K562 (cell line): ENCODE measurements at regions not wholly inside any gene's neighbourhood (a gene's known extent, or its start where the extent isn't known, plus 50 kb on each side); places are given as distances from the start of the nearest gene placed in this dataset.

Experiments used
- ATAC-seq: fragments of 200-7000 bp; cut with Tn5 transposase; 3 replicates; pipeline ENCODE4 v1.9.1; 2020; ENCODE audit warnings: moderate library complexity
- BruUV-seq: library from RNA; stranded (reverse); fragments of 400-500 nt; replicated peaks from 2 replicates; lab custom pipeline; 2021; lab: Mats Ljungman, UMichigan
- CTCF ChIA-PET: fragments of 300-600 bp; formaldehyde crosslinking; extraction: SDS; loops from one replicate; lab custom pipeline; 2021; ENCODE audit warnings: low intra/inter-chr PET ratio; lab: Yijun Ruan, JAX
- POLR2A ChIA-PET: fragments of 300-600, 350-650 bp; sonication (Branson Sonifier 250); formaldehyde crosslinking; extraction: SDS; loops from one replicate; lab custom pipeline; 2021; ENCODE audit warnings: antibody characterized with exemption, inconsistent platforms; lab: Yijun Ruan, JAX
- DNase-seq, 4 experiments: peaks; one replicate each; pipeline versions ENCODE4 v3.0.0 to v3.0.0-alpha.2; 2011 to 2018; ENCODE audit warnings: low spot score in 3 of 4, mixed read lengths in 3 of 4; ENCODE audit errors: extremely low read depth in 1 of 4
- FAIRE-seq: peaks from 2 replicates; lab custom pipeline; 2011; peaks lifted over from hg19 to GRCh38; lab: Jason Lieb, UNC
- H2AFZ ChIP-seq: 2 replicates; pipeline ENCODE4 v1.6.0; 2011; ENCODE audit warnings: low read depth, low read length, control low read depth, inconsistent platforms
- H3K27ac ChIP-seq: fragments of 200-600 bp; 3 replicates; pipeline ENCODE4 v1.8.0; 2011; ENCODE audit warnings: low read depth, mild to moderate bottlenecking, control low read depth, inconsistent platforms, low read length, moderate library complexity, mixed read lengths; ENCODE audit errors: extremely low read depth
- H3K27me3 ChIP-seq, 2 experiments: fragments of 300-600 bp in 1 of 2; 2 replicates in 1 of 2; 3 replicates in 1 of 2; pipeline versions ENCODE4 v1.6.0 to v1.8.0; 2011; ENCODE audit warnings: inconsistent platforms in 2 of 2, low read length in 2 of 2, mild to moderate bottlenecking in 1 of 2, mixed read lengths in 1 of 2, moderate library complexity in 1 of 2; ENCODE audit not compliant: control insufficient read depth in 2 of 2, insufficient read depth in 2 of 2
- H3K36me3 ChIP-seq: fragments of 300-600 bp; 3 replicates; pipeline ENCODE4 v1.8.0; 2011; ENCODE audit warnings: mild to moderate bottlenecking, low read length, inconsistent platforms; ENCODE audit not compliant: control insufficient read depth, insufficient read depth
- H3K4me1 ChIP-seq, 2 experiments: fragments of 200-600 bp in 1 of 2; replicated peaks in 1 of 2; 2 replicates in 1 of 2; 3 replicates in 1 of 2; pipeline versions ENCODE4 v1.5.1 to v1.8.0; 2011; ENCODE audit warnings: inconsistent platforms in 2 of 2, low read length in 2 of 2, mild to moderate bottlenecking in 1 of 2, mixed read lengths in 1 of 2, moderate library complexity in 1 of 2; ENCODE audit not compliant: control insufficient read depth in 2 of 2, insufficient read depth in 2 of 2
- H3K4me2 ChIP-seq: 2 replicates; pipeline ENCODE4 v1.6.1; 2011; ENCODE audit warnings: low read length, control low read depth, inconsistent platforms, mixed read lengths; ENCODE audit not compliant: insufficient read depth
- H3K4me3 ChIP-seq: fragments of 200-600 bp; sonication (generic), shearing (Covaris generic); 2 replicates; pipeline ENCODE4 v1.5.1; 2016; ENCODE audit warnings: control low read depth, inconsistent platforms
- H3K79me2 ChIP-seq: fragments of 200-600 bp; 3 replicates; pipeline ENCODE4 v1.8.0; 2011; ENCODE audit warnings: low read length, inconsistent platforms; ENCODE audit not compliant: control insufficient read depth, insufficient read depth
- H3K9ac ChIP-seq, 2 experiments: 2 replicates each; pipeline versions ENCODE4 v1.6.0 to v1.6.1; 2011; ENCODE audit warnings: low read depth in 2 of 2, low read length in 2 of 2, control low read depth in 1 of 2, inconsistent platforms in 1 of 2, mild to moderate bottlenecking in 1 of 2, mixed read lengths in 1 of 2; ENCODE audit not compliant: insufficient read depth in 1 of 2
- H3K9me1 ChIP-seq: one replicate; pipeline ENCODE4 v1.6.0; 2011; ENCODE audit warnings: inconsistent platforms, mild to moderate bottlenecking, low read length, moderate library complexity; ENCODE audit not compliant: control insufficient read depth, insufficient read depth
- H3K9me3 ChIP-seq: replicated peaks from 2 replicates; pipeline ENCODE4 v1.5.1; 2011; ENCODE audit warnings: low read depth, low read length, inconsistent platforms; ENCODE audit not compliant: control insufficient read depth, insufficient read depth
- H4K20me1 ChIP-seq: replicated peaks from 2 replicates; pipeline ENCODE4 v1.6.1; 2011; ENCODE audit warnings: low read length, inconsistent platforms, mixed read lengths; ENCODE audit not compliant: control insufficient read depth, insufficient read depth
- CUX1 ChIP-seq: fragments of 200-800 bp; sonication (Bioruptor generic); IDR thresholded peaks from 2 replicates; pipeline ENCODE4 v1.6.1; 2016; ENCODE audit warnings: missing genetic modification characterization, missing compliant biosample characterization
- HDAC6 ChIP-seq: IDR thresholded peaks from 2 replicates; pipeline ENCODE4 v1.6.1; 2012; ENCODE audit warnings: low read depth, mild to moderate bottlenecking, control low read depth, inconsistent platforms, low read length, moderate library complexity
- MXI1 ChIP-seq: IDR thresholded peaks from 2 replicates; pipeline ENCODE4 v1.6.1; 2011; ENCODE audit warnings: low read depth, mild to moderate bottlenecking, improper control_type of control experiment, low read length
- NCOA6 ChIP-seq: fragments of 450-650 bp; IDR thresholded peaks from 2 replicates; pipeline ENCODE4 v1.6.1; 2017; ENCODE audit warnings: mild to moderate bottlenecking
- ZNF253 ChIP-seq: fragments of 250-450 bp; sonication (Bioruptor Pico); conservative IDR thresholded peaks from 2 replicates; pipeline ENCODE4 v1.6.1; 2021; ENCODE audit warnings: mild to moderate bottlenecking
- ZNF316 ChIP-seq: fragments of 450-650 bp; IDR thresholded peaks from 2 replicates; pipeline ENCODE4 v1.6.1; 2016
- ZNF507 ChIP-seq: conservative IDR thresholded peaks from 2 replicates; pipeline ENCODE4 v1.6.1; 2017; ENCODE audit warnings: missing genetic modification characterization, missing compliant biosample characterization
- WGBS: fragments of 100-300 bp; shearing (Covaris generic); methylation state at CpG from one replicate; pipeline ENCODE4 v1.1.6; 2016; ENCODE audit warnings: low coverage, mixed read lengths; ENCODE audit not compliant: insufficient coverage; ENCODE audit errors: missing lambda C conversion rate; 5-methylcytosine and 5-hydroxymethylcytosine counted together
- in situ Hi-C: fragments of 300-500 bp; cut with MboI; formaldehyde crosslinking; loops from 4 replicates; pipeline ENCODE4 v1.15.0; 2018; ENCODE audit warnings: inconsistent platforms, mixed read lengths
- intact Hi-C: fragments of 100-400 bp; cut with micrococcal nuclease; formaldehyde crosslinking; loops from 2 replicates; pipeline ENCODE4 v1.14.2; 2022
- TF ChIP-seq, protein P1 (sequence below), 2 experiments: fragments of 450-650 bp; IDR thresholded peaks; 2 replicates each; pipeline ENCODE4 v1.6.1; 2016
- TF ChIP-seq, protein P2 (sequence below): fragments of 450-650 bp; formaldehyde crosslinking; IDR thresholded peaks from 2 replicates; pipeline ENCODE4 v1.4.0; 2020; ENCODE audit warnings: mild to moderate bottlenecking, moderate library complexity

DNA sequence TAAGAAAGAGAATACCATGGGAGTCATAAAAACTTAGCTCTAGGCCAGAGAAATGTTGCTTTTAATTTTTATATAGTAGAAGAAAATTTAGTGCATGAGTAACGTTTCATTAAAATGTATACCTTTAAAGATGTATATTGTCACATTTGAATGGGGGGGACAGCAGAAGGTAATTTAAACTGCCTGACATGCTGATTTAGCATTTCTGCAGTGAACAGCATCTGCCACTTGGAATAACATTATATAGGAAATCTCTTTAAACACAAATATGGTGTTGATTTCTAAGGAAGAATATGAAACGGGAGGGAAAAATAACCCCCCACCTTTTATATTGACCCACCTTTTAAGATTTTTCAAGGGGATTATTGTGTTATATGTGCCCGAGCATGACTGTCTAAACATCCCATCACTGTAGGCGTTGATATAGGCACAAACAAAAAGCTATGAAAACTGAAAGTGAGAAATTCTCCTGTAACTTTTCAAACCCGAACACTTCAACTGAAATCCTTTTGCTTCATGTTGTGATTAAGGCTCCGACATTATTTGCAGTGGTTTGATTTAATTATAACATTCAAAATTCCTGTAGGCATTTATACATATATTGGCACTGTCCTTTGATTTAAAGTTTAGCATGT is 244.7 kb upstream of the CELF2 start:
- no peak for FAIRE-seq
- H3K27ac ChIP-seq, result no peak overlapping the region
- H3K4me1 ChIP-seq, result no peaks in the 10 kb centered on the region
- no peaks in the 10 kb centered on the region for H3K36me3 ChIP-seq
- intact Hi-C loops, result no loop called here
- in situ Hi-C loops, result no loop called here
- no peak for TF ChIP-seq HDAC6
- no peak for TF ChIP-seq ZNF316
- TF ChIP-seq, protein P1, sequence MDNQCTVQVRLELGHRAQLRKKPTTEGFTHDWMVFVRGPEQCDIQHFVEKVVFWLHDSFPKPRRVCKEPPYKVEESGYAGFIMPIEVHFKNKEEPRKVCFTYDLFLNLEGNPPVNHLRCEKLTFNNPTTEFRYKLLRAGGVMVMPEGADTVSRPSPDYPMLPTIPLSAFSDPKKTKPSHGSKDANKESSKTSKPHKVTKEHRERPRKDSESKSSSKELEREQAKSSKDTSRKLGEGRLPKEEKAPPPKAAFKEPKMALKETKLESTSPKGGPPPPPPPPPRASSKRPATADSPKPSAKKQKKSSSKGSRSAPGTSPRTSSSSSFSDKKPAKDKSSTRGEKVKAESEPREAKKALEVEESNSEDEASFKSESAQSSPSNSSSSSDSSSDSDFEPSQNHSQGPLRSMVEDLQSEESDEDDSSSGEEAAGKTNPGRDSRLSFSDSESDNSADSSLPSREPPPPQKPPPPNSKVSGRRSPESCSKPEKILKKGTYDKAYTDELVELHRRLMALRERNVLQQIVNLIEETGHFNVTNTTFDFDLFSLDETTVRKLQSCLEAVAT (IDR thresholded peaks at IDR 0.05), result no peak
- TF ChIP-seq CUX1 (CRISPR knock-in tag), result no peak
- no peak for TF ChIP-seq ZNF507 (tag)
- no peak for TF ChIP-seq NCOA6
- TF ChIP-seq, protein P2, sequence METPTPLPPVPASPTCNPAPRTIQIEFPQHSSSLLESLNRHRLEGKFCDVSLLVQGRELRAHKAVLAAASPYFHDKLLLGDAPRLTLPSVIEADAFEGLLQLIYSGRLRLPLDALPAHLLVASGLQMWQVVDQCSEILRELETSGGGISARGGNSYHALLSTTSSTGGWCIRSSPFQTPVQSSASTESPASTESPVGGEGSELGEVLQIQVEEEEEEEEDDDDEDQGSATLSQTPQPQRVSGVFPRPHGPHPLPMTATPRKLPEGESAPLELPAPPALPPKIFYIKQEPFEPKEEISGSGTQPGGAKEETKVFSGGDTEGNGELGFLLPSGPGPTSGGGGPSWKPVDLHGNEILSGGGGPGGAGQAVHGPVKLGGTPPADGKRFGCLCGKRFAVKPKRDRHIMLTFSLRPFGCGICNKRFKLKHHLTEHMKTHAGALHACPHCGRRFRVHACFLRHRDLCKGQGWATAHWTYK, result no peak
- TF ChIP-seq ZNF253 (CRISPR knock-in tag), result no peak
- no peak for TF ChIP-seq MXI1
- H3K4me3 ChIP-seq, result no peak overlapping the region
- no peak overlapping the region for H3K9ac ChIP-seq
- ChIA-PET POLR2A (no interaction called here), CTCF (no interaction called here)
- WGBS, result 0% methylated on average over 6 of the region's 6 CpGs
- H3K27me3 ChIP-seq, result no peaks in the 10 kb centered on the region
- no peak for ATAC-seq
- no peak overlapping the region for H2AFZ ChIP-seq
- BruUV-seq, result no TSS peak
- H3K9me1 ChIP-seq, result no peaks in the 10 kb centered on the region
- no peak overlapping the region for H3K4me2 ChIP-seq
- no peaks in the 10 kb centered on the region for H3K9me3 ChIP-seq
- no peaks in the 10 kb centered on the region for H4K20me1 ChIP-seq
- no peak for DNase-seq
- H3K79me2 ChIP-seq, result no peaks in the 10 kb centered on the region
